Endothelial cell (in vitro differentiated cells): ENCODE measurements at regions not wholly inside any gene's neighbourhood (a gene's known extent, or its start where the extent isn't known, plus 50 kb on each side); places are given as distances from the start of the nearest gene placed in this dataset.

Experiments
- DNase-seq: peaks from one replicate; pipeline ENCODE4 v3.0.0; 2021; ENCODE audit warnings: low spot score
- H3K27ac Mint-ChIP-seq: one replicate; pipeline ENCODE4 v1.8.0; 2021; ENCODE audit warnings: mixed read lengths, inconsistent platforms; ENCODE audit not compliant: unreplicated experiment
- H3K27me3 Mint-ChIP-seq: one replicate; pipeline ENCODE4 v1.8.0; 2021; ENCODE audit warnings: mild to moderate bottlenecking, moderate library complexity, mixed read lengths, inconsistent platforms; ENCODE audit not compliant: unreplicated experiment
- H3K36me3 Mint-ChIP-seq: one replicate; pipeline ENCODE4 v1.8.0; 2021; ENCODE audit warnings: mild to moderate bottlenecking, low read depth, mixed read lengths, inconsistent platforms; ENCODE audit not compliant: unreplicated experiment
- H3K4me1 Mint-ChIP-seq: one replicate; pipeline ENCODE4 v1.8.0; 2021; ENCODE audit warnings: mild to moderate bottlenecking, mixed read lengths, inconsistent platforms; ENCODE audit not compliant: unreplicated experiment
- H3K4me3 Mint-ChIP-seq: one replicate; pipeline ENCODE4 v1.8.0; 2021; ENCODE audit warnings: mild to moderate bottlenecking, mixed read lengths, inconsistent platforms; ENCODE audit not compliant: unreplicated experiment
- H3K9me3 Mint-ChIP-seq: one replicate; pipeline ENCODE4 v1.8.0; 2021; ENCODE audit warnings: mixed read lengths, inconsistent platforms; ENCODE audit not compliant: unreplicated experiment
- CTCF ChIP-seq: fragments of 200-600 bp; sonication (generic); IDR thresholded peaks from one replicate; pipeline ENCODE4 v1.5.0; 2021; ENCODE audit warnings: antibody characterized with exemption; ENCODE audit not compliant: unreplicated experiment

GRCh38 chr13:75216038-75216437 lies 265.9 kb downstream of the TBC1D4 start:
- Mint-ChIP-seq H3K27me3 (no peaks in the 10 kb centered on the region), H3K9me3 (no peaks in the 10 kb centered on the region), H3K27ac (no peak overlapping the region), H3K4me3 (no peak overlapping the region), H3K36me3 (no peaks in the 10 kb centered on the region), H3K4me1 (no peaks in the 10 kb centered on the region)
- no peak for TF ChIP-seq CTCF
- no peak for DNase-seq

- Mint-ChIP-seq H3K9me3 (no peaks in the 10 kb centered on the region), H3K4me3 (no peak overlapping the region), H3K4me1 (no peaks in the 10 kb centered on the region), H3K27me3 (no peaks in the 10 kb centered on the region), H3K36me3 (no peaks in the 10 kb centered on the region), H3K27ac (no peak overlapping the region)
- no peak for DNase-seq
- no peak for TF ChIP-seq CTCF
Measured at GRCh38 chr13:75214846-75215245, 267.1 kb downstream of the TBC1D4 start.

- H3K4me1 Mint-ChIP-seq: no peaks in the 10 kb centered on the region
- no peak overlapping the region for H3K27ac Mint-ChIP-seq
Measured at GRCh38 chr13:75202981-75203380, 279.0 kb downstream of the TBC1D4 start.

GRCh38 chr13:75197803-75198202 lies 284.2 kb downstream of the TBC1D4 start:
- Mint-ChIP-seq H3K9me3 (no peaks in the 10 kb centered on the region), H3K27ac (no peak overlapping the region), H3K36me3 (no peaks in the 10 kb centered on the region), H3K4me1 (no peaks in the 10 kb centered on the region), H3K4me3 (no peak overlapping the region), H3K27me3 (peaks cover 2% of the 10 kb centered on the region)
- no peak for DNase-seq
- TF ChIP-seq CTCF: no peak

More at GRCh38 chr13:75202981-75203380, 279.0 kb downstream of the TBC1D4 start:
- Mint-ChIP-seq H3K4me3 (no peak overlapping the region), H3K36me3 (no peaks in the 10 kb centered on the region), H3K9me3 (no peaks in the 10 kb centered on the region), H3K27me3 (peaks cover 6% of the 10 kb centered on the region)
- TF ChIP-seq CTCF: no peak
- no peak for DNase-seq

GRCh38 chr13:75196147-75196837 lies 285.7 kb downstream of the TBC1D4 start:
- no peak overlapping the region for H3K27ac Mint-ChIP-seq
- H3K36me3 Mint-ChIP-seq: no peaks in the 10 kb centered on the region
- no peaks in the 10 kb centered on the region for H3K9me3 Mint-ChIP-seq
- no peak overlapping the region for H3K4me3 Mint-ChIP-seq
- TF ChIP-seq CTCF: no peak
- no peaks in the 10 kb centered on the region for H3K4me1 Mint-ChIP-seq
- DNase-seq: no peak
- peaks cover 2% of the 10 kb centered on the region for H3K27me3 Mint-ChIP-seq
